GM12872 (cell line): ENCODE measurements at regions not wholly inside any gene's neighbourhood (a gene's known extent, or its start where the extent isn't known, plus 50 kb on each side); places are given as distances from the start of the nearest gene placed in this dataset.

ENCODE experiments used
- TF ChIP-seq, protein P1 (sequence below): IDR thresholded peaks from 3 replicates; pipeline ENCODE4 v1.5.1; 2011; ENCODE audit warnings: low read depth, mild to moderate bottlenecking, low read length, moderate library complexity; ENCODE audit not compliant: insufficient read depth

DNA sequence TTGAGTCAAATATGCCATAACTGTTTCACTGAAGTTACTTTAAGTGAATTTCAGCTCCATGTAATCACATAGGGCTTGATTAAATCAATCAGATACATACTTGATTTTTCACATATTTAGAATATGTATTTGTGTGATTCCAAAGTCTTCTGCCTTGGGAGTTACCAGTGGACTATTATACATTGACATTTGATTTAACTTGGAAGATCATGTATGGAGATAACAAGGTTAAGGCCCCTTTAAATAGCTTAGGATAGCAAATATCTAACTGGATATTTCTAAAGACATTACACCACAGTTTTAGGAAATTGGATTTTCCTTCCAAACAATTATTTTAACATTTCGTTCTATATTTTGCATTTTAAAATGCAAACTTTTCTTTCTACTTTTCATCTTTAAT is 405.0 kb downstream of the RAP2B start:
- TF ChIP-seq, protein P1, sequence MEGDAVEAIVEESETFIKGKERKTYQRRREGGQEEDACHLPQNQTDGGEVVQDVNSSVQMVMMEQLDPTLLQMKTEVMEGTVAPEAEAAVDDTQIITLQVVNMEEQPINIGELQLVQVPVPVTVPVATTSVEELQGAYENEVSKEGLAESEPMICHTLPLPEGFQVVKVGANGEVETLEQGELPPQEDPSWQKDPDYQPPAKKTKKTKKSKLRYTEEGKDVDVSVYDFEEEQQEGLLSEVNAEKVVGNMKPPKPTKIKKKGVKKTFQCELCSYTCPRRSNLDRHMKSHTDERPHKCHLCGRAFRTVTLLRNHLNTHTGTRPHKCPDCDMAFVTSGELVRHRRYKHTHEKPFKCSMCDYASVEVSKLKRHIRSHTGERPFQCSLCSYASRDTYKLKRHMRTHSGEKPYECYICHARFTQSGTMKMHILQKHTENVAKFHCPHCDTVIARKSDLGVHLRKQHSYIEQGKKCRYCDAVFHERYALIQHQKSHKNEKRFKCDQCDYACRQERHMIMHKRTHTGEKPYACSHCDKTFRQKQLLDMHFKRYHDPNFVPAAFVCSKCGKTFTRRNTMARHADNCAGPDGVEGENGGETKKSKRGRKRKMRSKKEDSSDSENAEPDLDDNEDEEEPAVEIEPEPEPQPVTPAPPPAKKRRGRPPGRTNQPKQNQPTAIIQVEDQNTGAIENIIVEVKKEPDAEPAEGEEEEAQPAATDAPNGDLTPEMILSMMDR, result no peak

GRCh38 chr3:153567556-153567955 is 405.5 kb downstream of the RAP2B start:
- TF ChIP-seq, protein P1, result no peak

- TF ChIP-seq, protein P1, result no peak
Observed at GRCh38 chr3:153572165-153572564, 410.1 kb downstream of the RAP2B start.

GRCh38 chr3:153572654-153573053 is 410.6 kb downstream of the RAP2B start:
- TF ChIP-seq, protein P1, result no peak

DNA sequence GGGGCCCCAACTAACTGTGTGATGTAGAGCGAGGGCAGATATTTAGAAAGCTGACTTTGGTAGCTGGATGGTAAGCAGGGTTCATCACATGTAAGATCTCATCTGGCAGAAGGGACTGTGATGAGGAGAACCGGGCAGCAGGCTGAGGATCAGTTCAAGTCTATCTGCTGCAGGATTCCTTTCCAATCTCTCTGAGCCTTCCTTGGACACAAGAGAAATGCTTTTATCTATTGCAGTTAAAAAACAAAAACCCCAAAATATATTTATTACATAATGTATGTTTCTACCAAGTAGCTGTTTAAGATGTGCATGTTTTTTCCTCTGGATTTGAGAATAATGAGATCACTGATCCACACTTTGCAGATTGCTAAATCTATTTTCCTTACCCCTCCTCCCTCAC is 411.5 kb downstream of the RAP2B start:
- TF ChIP-seq, protein P1, result no peak

DNA sequence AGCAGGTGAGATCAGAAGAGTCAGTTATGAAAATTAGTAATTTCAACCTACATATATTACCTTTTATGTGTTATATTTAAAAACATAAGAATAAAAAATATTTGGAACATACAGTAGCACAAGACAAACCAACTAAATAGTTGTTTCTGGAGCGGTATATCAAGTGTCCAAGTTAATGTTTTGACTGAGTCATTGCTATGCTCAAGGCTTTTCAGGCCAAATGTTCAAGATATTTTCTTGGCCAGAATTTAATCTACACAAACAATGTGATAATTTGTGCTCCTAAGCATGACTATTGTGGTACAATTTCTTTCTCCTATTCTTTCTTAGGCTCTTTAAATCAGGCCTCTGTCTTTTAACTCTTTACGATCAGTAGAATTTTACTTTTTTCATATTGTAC is 412.4 kb downstream of the RAP2B start:
- TF ChIP-seq, protein P1, result no peak

GRCh38 chr3:153577059-153577736 is 415.2 kb downstream of the RAP2B start:
- TF ChIP-seq, protein P1, result no peak
